OCI-LY1 (cell line): ENCODE measurements at regions not wholly inside any gene's neighbourhood (a gene's known extent, or its start where the extent isn't known, plus 50 kb on each side); places are given as distances from the start of the nearest gene placed in this dataset.

ENCODE experiments used
- EZH2 ChIP-seq: fragments of 200-600 bp; sonication (generic), shearing (Covaris generic); IDR thresholded peaks from 2 replicates; pipeline ENCODE4 v1.8.0; 2017; ENCODE audit warnings: borderline replicate concordance, mixed run types, mild to moderate bottlenecking, antibody characterized with exemption, low read length, moderate library complexity, mixed read lengths
- TF ChIP-seq, protein P1 (sequence below): fragments of 200-600 bp; sonication (generic), shearing (Covaris generic); IDR thresholded peaks from 2 replicates; pipeline ENCODE4 v1.5.1; 2017; ENCODE audit warnings: mild to moderate bottlenecking, antibody characterized with exemption, low read length, moderate library complexity, mixed read lengths

DNA sequence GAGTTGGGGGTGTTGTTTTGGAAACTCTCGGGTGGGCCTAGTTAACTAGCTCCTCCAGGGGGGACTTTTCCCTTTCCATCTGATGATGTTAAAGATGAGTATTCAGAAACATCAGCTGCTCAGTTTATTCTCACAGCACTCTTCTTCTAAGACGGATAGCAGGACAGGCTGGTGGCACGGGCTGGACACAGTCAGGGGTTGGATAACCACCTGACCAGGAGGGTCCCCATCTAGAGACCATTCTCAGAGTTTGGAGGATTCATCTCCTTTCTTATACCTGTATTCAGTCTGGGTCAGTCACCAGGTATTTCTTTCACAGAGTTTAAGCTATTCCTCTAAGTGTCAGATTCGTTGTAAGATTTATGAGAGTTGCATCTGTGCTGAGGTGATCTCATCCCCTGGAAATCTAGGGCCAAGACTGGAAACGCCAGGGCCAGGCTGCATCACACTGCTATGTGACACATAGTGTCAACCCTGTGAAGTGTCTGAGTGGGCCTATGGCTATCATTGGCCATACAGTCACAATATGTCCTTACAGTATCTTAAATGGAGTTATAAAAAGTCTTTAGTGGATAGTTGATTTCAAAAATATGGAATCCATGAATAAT, 111.7 kb downstream of the FAM50B start:
- TF ChIP-seq, protein P1, sequence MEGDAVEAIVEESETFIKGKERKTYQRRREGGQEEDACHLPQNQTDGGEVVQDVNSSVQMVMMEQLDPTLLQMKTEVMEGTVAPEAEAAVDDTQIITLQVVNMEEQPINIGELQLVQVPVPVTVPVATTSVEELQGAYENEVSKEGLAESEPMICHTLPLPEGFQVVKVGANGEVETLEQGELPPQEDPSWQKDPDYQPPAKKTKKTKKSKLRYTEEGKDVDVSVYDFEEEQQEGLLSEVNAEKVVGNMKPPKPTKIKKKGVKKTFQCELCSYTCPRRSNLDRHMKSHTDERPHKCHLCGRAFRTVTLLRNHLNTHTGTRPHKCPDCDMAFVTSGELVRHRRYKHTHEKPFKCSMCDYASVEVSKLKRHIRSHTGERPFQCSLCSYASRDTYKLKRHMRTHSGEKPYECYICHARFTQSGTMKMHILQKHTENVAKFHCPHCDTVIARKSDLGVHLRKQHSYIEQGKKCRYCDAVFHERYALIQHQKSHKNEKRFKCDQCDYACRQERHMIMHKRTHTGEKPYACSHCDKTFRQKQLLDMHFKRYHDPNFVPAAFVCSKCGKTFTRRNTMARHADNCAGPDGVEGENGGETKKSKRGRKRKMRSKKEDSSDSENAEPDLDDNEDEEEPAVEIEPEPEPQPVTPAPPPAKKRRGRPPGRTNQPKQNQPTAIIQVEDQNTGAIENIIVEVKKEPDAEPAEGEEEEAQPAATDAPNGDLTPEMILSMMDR = no peak
- no peak for TF ChIP-seq EZH2
